ENCODE measurements at regions not wholly inside any gene's neighbourhood (a gene's known extent, or its start where the extent isn't known, plus 50 kb on each side); places are given as distances from the start of the nearest gene placed in this dataset.

DNA sequence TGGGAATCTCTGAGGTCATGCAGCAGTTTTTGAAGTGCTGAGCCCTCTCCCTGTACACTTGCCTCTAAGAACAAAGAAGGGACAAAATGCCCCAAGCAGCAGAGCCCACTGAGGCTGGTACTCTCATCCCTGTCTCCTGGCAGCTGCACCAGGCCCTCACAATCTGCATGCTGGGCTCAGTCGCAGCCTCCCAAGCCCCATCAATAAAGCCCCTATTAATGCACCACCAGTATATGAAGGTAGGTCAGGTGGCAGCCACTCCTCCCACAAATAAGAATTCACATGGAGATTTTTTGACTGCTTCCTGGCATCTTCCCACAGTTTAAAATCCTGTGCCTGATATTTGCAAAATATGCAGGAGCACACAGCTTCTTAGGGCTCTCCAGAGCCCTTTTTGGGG is 181.2 kb upstream of the PALMD start:
- no peaks in the 10 kb centered on the region for H3K36me3 ChIP-seq (ENCODE audit: low read depth)
- H3K4me1 ChIP-seq (ENCODE audit: low read depth), result no peaks in the 10 kb centered on the region
- DNase-seq, result no peak
- TF ChIP-seq, protein P1, sequence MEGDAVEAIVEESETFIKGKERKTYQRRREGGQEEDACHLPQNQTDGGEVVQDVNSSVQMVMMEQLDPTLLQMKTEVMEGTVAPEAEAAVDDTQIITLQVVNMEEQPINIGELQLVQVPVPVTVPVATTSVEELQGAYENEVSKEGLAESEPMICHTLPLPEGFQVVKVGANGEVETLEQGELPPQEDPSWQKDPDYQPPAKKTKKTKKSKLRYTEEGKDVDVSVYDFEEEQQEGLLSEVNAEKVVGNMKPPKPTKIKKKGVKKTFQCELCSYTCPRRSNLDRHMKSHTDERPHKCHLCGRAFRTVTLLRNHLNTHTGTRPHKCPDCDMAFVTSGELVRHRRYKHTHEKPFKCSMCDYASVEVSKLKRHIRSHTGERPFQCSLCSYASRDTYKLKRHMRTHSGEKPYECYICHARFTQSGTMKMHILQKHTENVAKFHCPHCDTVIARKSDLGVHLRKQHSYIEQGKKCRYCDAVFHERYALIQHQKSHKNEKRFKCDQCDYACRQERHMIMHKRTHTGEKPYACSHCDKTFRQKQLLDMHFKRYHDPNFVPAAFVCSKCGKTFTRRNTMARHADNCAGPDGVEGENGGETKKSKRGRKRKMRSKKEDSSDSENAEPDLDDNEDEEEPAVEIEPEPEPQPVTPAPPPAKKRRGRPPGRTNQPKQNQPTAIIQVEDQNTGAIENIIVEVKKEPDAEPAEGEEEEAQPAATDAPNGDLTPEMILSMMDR (IDR thresholded peaks at IDR 0.05), result no peak
- H3K9me3 ChIP-seq, result no peaks in the 10 kb centered on the region
- ATAC-seq, result no peak
- intact Hi-C loops (cut with DNase I, micrococcal nuclease), result no loop called here
- H3K4me3 ChIP-seq, result no peak overlapping the region

DNA sequence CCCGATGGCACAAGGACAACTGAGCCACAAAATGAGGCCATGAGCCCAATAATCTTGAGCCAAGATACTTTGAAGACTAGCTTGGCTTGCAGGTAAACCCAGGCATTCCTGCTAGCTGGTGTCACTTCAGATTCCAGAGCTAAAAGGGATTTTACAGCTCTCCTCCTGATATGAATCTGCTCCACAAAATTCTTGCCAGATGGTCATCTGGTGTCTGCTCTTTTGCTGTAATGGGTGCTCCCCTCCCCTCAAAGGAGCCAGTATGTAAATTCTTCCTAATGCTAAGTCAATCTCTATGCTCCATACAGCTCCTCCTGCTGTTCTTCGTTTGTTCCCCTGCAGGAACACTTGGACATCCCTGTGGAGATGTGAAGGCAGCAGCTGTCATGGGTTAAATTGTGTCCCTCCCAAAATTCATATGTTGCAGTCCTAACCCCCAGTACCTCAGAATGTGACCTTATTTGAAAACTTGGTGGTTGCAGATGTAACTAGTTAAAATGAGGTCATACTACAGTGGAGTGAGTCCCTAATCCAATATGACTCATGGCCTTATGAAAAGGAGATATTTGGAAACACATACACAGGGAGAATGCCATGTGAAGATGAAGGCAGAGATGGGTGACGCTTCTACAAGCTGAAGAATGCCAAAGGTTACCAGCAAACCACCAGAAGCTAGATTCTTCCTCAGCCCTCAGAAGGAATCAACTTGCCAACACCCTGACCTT is 180.6 kb upstream of the PALMD start:
- no peaks in the 10 kb centered on the region for H3K4me1 ChIP-seq (ENCODE audit: low read depth)
- TF ChIP-seq, protein P1 (IDR thresholded peaks at IDR 0.05), result no peak
- no peak overlapping the region for H3K4me3 ChIP-seq
- DNase-seq, result no peak
- intact Hi-C loops (cut with DNase I, micrococcal nuclease), result no loop called here
- H3K36me3 ChIP-seq (ENCODE audit: low read depth), result no peaks in the 10 kb centered on the region
- no peak for ATAC-seq
- H3K9me3 ChIP-seq, result no peaks in the 10 kb centered on the region

DNA sequence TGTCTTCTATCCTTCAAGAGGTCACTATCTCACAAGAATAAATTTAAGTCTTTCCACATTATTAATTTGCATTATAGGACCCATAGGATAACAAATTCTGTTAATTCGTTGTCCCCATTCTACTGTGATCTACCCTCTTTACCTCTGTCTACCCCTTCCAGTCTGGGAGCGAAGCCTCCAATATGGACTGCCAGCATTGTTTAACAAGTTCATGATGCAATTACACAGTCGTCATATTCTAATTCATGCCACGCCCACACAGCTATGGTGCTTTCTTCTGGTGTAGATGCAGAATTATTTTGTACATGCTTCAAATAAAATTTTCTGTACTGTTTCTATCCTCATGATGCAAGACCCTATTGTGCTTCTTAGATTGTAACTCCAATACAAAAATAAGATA is 178.3 kb upstream of the PALMD start:
- Histone ChIP-seq H3K9me3 (no peaks in the 10 kb centered on the region), H3K4me3 (no peak overlapping the region), H3K4me1 (ENCODE audit: low read depth) (no peaks in the 10 kb centered on the region), H3K36me3 (ENCODE audit: low read depth) (no peaks in the 10 kb centered on the region)
- TF ChIP-seq, protein P1 (IDR thresholded peaks at IDR 0.05), result no peak
- intact Hi-C loops (cut with DNase I, micrococcal nuclease), result no loop called here
- DNase-seq (no peak), ATAC-seq (no peak)

GRCh38 chr1:99469550-99469971 is 176.4 kb upstream of the PALMD start:
- H3K9me3 ChIP-seq, result no peaks in the 10 kb centered on the region
- DNase-seq (no peak), ATAC-seq (no peak)
- intact Hi-C loops (cut with DNase I, micrococcal nuclease), result no loop called here
- no peaks in the 10 kb centered on the region for H3K36me3 ChIP-seq (ENCODE audit: low read depth)
- H3K4me1 ChIP-seq (ENCODE audit: low read depth), result no peaks in the 10 kb centered on the region
- no peak overlapping the region for H3K4me3 ChIP-seq
- TF ChIP-seq, protein P1 (IDR thresholded peaks at IDR 0.05), result no peak

- ATAC-seq (no peak), DNase-seq (no peak)
- TF ChIP-seq, protein P1 (IDR thresholded peaks at IDR 0.05), result no peak
- H3K4me3 ChIP-seq, result no peak overlapping the region
- intact Hi-C loops (cut with DNase I, micrococcal nuclease), result no loop called here
- no peaks in the 10 kb centered on the region for H3K36me3 ChIP-seq (ENCODE audit: low read depth)
- no peaks in the 10 kb centered on the region for H3K4me1 ChIP-seq (ENCODE audit: low read depth)
- H3K9me3 ChIP-seq, result no peaks in the 10 kb centered on the region
Observed at GRCh38 chr1:99472893-99473292, 173.0 kb upstream of the PALMD start.

All from mucosa of descending colon (tissue), 3 donors.